ENCODE measurements at regions not wholly inside any gene's neighbourhood (a gene's known extent, or its start where the extent isn't known, plus 50 kb on each side); places are given as distances from the start of the nearest gene placed in this dataset.

DNA sequence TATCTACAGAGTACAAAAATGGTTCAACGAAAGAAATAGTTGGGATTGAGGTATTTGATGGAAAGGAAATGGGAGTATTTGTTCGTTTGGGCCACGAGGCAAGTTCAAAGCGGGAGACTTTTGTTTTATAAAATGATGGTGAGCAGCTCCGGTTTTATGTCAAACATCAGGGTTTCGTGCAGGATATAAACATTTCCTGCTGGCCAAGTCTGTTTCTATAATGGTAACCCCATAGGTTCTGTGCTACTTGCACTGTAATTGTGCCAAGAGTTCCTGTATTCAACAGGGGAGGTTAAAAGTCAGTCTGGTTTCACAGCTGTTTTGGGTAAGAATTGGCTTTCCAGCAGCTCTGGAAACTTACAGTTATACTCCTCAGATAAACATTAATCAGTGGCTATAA is 290.3 kb upstream of the NRIP1 start:
- H3K4me2 ChIP-seq (ENCODE audit: control insufficient read depth, insufficient read depth), result no peak overlapping the region
- H3K36me3 ChIP-seq (ENCODE audit: control insufficient read depth in 2 of 2, insufficient read depth in 2 of 2, low read length in 1 of 2), result no peaks in the 10 kb centered on the region
- intact Hi-C loops (cut with micrococcal nuclease; ENCODE audit: unreplicated experiment), result no loop called here
- no peak for TF ChIP-seq PAX5 (IDR thresholded peaks at IDR 0.05; ENCODE audit: borderline replicate concordance, low read depth, low read length)
- no peak for TF ChIP-seq BHLHE40 (IDR thresholded peaks at IDR 0.05; ENCODE audit: borderline replicate concordance in 1 of 2, low read depth in 2 of 2, low read length in 1 of 2)
- no peak for TF ChIP-seq SMAD1 (IDR thresholded peaks at IDR 0.05; ENCODE audit: low read depth, partially characterized antibody)
- TF ChIP-seq IKZF2 (IDR thresholded peaks at IDR 0.05), result no peak
- TF ChIP-seq NFIC (IDR thresholded peaks at IDR 0.05; ENCODE audit: low read depth, low read length), result no peak
- TF ChIP-seq ZBED1 (IDR thresholded peaks at IDR 0.05; ENCODE audit: borderline replicate concordance), result no peak
- no peak for TF ChIP-seq SP1 (IDR thresholded peaks at IDR 0.05; ENCODE audit: low read depth, low read length)
- no peak for TF ChIP-seq ZNF274 (IDR thresholded peaks at IDR 0.05; ENCODE audit: insufficient read depth, insufficient read length)
- in situ Hi-C loops (cut with MboI), result no loop called here
- CTCF ChIA-PET, result interaction anchor here (1.5 kb wide), 1 partner anchor 101 kb away, joined by 5 read pairs; no protein-coding TSS in a partner anchor
- RAD21 ChIA-PET (ENCODE audit: unreplicated experiment), result no interaction called here
- DNase-seq (ENCODE audit: low read depth, low spot score) (no peak), ATAC-seq (no peak), FAIRE-seq (no peak)
- WGBS (ENCODE audit: insufficient coverage, insufficient replicate concordance, low lambda C conversion rate, missing lambda C conversion rate), result 1% methylated on average over 6 of the region's 6 CpGs
- no TSS peak for BruUV-seq (replicated peaks)
- no peaks in the 10 kb centered on the region for H3K79me2 ChIP-seq (ENCODE audit: control insufficient read depth, insufficient read depth, low read length)
- POLR2A ChIA-PET, result no interaction called here
- no peak overlapping the region for H3K4me3 ChIP-seq
- H2AFZ ChIP-seq (ENCODE audit: control insufficient read depth, low read depth, low read length), result no peak overlapping the region
- H3K4me1 ChIP-seq (ENCODE audit: control insufficient read depth, insufficient read depth, low read length), result no peaks in the 10 kb centered on the region
- no peaks in the 10 kb centered on the region for H3K9me3 ChIP-seq (replicated peaks; ENCODE audit: control insufficient read depth, insufficient read depth, low read length)
- no peak overlapping the region for H3K9ac ChIP-seq (ENCODE audit: control insufficient read depth, insufficient read depth, low read length)
- H3K27me3 ChIP-seq (replicated peaks in 1 of 2; ENCODE audit: control insufficient read depth in 2 of 2, insufficient read depth in 2 of 2, low read length in 1 of 2), result no peaks in the 10 kb centered on the region
- H3K27ac ChIP-seq (ENCODE audit: control insufficient read depth, insufficient read depth), result no peak overlapping the region
- H4K20me1 ChIP-seq (ENCODE audit: control insufficient read depth, insufficient read depth), result no peaks in the 10 kb centered on the region
- SMC1A ChIA-PET (ENCODE audit: uncharacterized antibody, unreplicated experiment), result no interaction called here

DNA sequence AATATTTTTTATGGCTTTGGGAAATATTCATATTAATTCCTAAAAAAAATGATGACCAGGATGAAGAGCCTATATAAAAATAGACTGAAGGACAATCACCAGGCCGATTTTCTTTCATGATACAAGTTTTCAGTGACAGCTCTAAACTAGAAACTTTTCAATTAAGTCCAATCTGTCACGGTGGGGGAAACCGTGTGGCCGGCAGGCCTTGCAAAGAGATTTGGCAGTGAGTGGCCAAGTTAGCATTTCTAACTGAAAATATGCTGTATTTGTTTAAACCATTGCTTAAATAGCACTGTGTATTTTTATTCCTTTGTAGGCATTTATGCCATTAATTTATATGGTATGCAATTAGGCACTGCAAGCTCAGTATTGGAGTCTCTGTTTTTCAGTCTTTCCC is 294.5 kb upstream of the NRIP1 start:
- 45% methylated on average over 4 of the region's 4 CpGs for WGBS (ENCODE audit: insufficient coverage, insufficient replicate concordance, low lambda C conversion rate, missing lambda C conversion rate)
- Histone ChIP-seq H3K79me2 (ENCODE audit: control insufficient read depth, insufficient read depth, low read length) (no peaks in the 10 kb centered on the region), H3K36me3 (ENCODE audit: control insufficient read depth in 2 of 2, insufficient read depth in 2 of 2, low read length in 1 of 2) (no peaks in the 10 kb centered on the region), H3K4me3 (no peak overlapping the region), H3K27ac (ENCODE audit: control insufficient read depth, insufficient read depth) (no peak overlapping the region), H3K27me3 (replicated peaks in 1 of 2; ENCODE audit: control insufficient read depth in 2 of 2, insufficient read depth in 2 of 2, low read length in 1 of 2) (no peaks in the 10 kb centered on the region), H2AFZ (ENCODE audit: control insufficient read depth, low read depth, low read length) (no peak overlapping the region), H3K4me2 (ENCODE audit: control insufficient read depth, insufficient read depth) (no peak overlapping the region), H3K4me1 (ENCODE audit: control insufficient read depth, insufficient read depth, low read length) (no peaks in the 10 kb centered on the region), H3K9ac (ENCODE audit: control insufficient read depth, insufficient read depth, low read length) (no peak overlapping the region), H3K9me3 (replicated peaks; ENCODE audit: control insufficient read depth, insufficient read depth, low read length) (no peaks in the 10 kb centered on the region), H4K20me1 (ENCODE audit: control insufficient read depth, insufficient read depth) (no peaks in the 10 kb centered on the region)
- no peak for FAIRE-seq
- ChIA-PET POLR2A (no interaction called here), SMC1A (ENCODE audit: uncharacterized antibody, unreplicated experiment) (no interaction called here), RAD21 (ENCODE audit: unreplicated experiment) (no interaction called here), CTCF (no interaction called here)
- in situ Hi-C loops (cut with MboI) (no loop called here), intact Hi-C loops (cut with micrococcal nuclease; ENCODE audit: unreplicated experiment) (no loop called here)
- no peak for ATAC-seq
- no peak for TF ChIP-seq NFYB (IDR thresholded peaks at IDR 0.05; ENCODE audit: insufficient read depth, low read depth, low read length)
- DNase-seq (ENCODE audit: low read depth, low spot score), result no peak
- no TSS peak for BruUV-seq (replicated peaks)
